ENCODE measurements at regions not wholly inside any gene's neighbourhood (a gene's known extent, or its start where the extent isn't known, plus 50 kb on each side); places are given as distances from the start of the nearest gene placed in this dataset.

GRCh38 chr3:124570232-124570631 is 160.0 kb upstream of the UMPS start:
- H3K4me3 ChIP-seq (ENCODE audit: low read depth, poor library complexity, severe bottlenecking) = no peak overlapping the region
- intact Hi-C loops (cut with DNase I; ENCODE audit: low total_unique reads) = no loop called here
- DNase-seq (ENCODE audit: low spot score in 2 of 2) = no peak
- WGBS, 2 donors = 92 to 93% methylated on average over 2 of the region's 2 CpGs
- no peak for TF ChIP-seq CTCF (IDR thresholded peaks at IDR 0.05)
- no peak for TF ChIP-seq POLR2A (IDR thresholded peaks at IDR 0.05)

GRCh38 chr3:124572851-124573405 is 157.3 kb upstream of the UMPS start:
- intact Hi-C loops (cut with DNase I; ENCODE audit: low total_unique reads) = no loop called here
- TF ChIP-seq POLR2A (IDR thresholded peaks at IDR 0.05) (no peak), CTCF (IDR thresholded peaks at IDR 0.05) (no peak)
- DNase-seq (ENCODE audit: low spot score in 2 of 2) = peak in 1 of 2 donors; percentile 52
- WGBS, 2 donors = 91 to 97% methylated on average over 8 of the region's 8 CpGs
- no peak overlapping the region for H3K4me3 ChIP-seq (ENCODE audit: low read depth, poor library complexity, severe bottlenecking)

- no peak for DNase-seq (ENCODE audit: low spot score in 2 of 2)
- H3K4me3 ChIP-seq (ENCODE audit: low read depth, poor library complexity, severe bottlenecking) = no peak overlapping the region
- intact Hi-C loops (cut with DNase I; ENCODE audit: low total_unique reads) = no loop called here
- TF ChIP-seq CTCF (IDR thresholded peaks at IDR 0.05) (no peak), POLR2A (IDR thresholded peaks at IDR 0.05) (no peak)
- WGBS, 2 donors = 59 to 60% methylated on average over 2 of the region's 2 CpGs
Measured at GRCh38 chr3:124574012-124574411, 156.2 kb upstream of the UMPS start.

GRCh38 chr3:124576565-124577493 is 153.4 kb upstream of the UMPS start:
- WGBS, 2 donors = 55 to 57% methylated on average over 5 of the region's 5 CpGs
- TF ChIP-seq CTCF (IDR thresholded peaks at IDR 0.05) = no peak
- no peak for TF ChIP-seq POLR2A (IDR thresholded peaks at IDR 0.05)
- intact Hi-C loops (cut with DNase I; ENCODE audit: low total_unique reads) = no loop called here
- peak in 1 of 2 donors; percentile 34 for DNase-seq (ENCODE audit: low spot score in 2 of 2)
- H3K4me3 ChIP-seq (ENCODE audit: low read depth, poor library complexity, severe bottlenecking) = no peak overlapping the region

GRCh38 chr3:124577494-124578167 is 152.6 kb upstream of the UMPS start:
- no peak overlapping the region for H3K4me3 ChIP-seq (ENCODE audit: low read depth, poor library complexity, severe bottlenecking)
- intact Hi-C loops (cut with DNase I; ENCODE audit: low total_unique reads) = no loop called here
- TF ChIP-seq POLR2A (IDR thresholded peaks at IDR 0.05) = no peak
- no peak for TF ChIP-seq CTCF (IDR thresholded peaks at IDR 0.05)
- WGBS, 2 donors = 87 to 100% methylated on average over 1 of the region's 1 CpG
- DNase-seq (ENCODE audit: low spot score in 2 of 2) = no peak
